ENCODE measurements at regions not wholly inside any gene's neighbourhood (a gene's known extent, or its start where the extent isn't known, plus 50 kb on each side); places are given as distances from the start of the nearest gene placed in this dataset.

GRCh38 chr6:104326173-104327001 is 533.3 kb downstream of the HACE1 start:
- POLR2A ChIA-PET, result no interaction called here
- WGBS (ENCODE audit: insufficient coverage, insufficient replicate concordance, low lambda C conversion rate, missing lambda C conversion rate), result 25% methylated on average over 7 of the region's 7 CpGs
- RAD21 ChIA-PET (ENCODE audit: unreplicated experiment), result no interaction called here
- peak; percentile 77 for TF ChIP-seq IRF4 (IDR thresholded peaks at IDR 0.05; ENCODE audit: low read depth, low read length)
- TF ChIP-seq ATF2 (IDR thresholded peaks at IDR 0.05; ENCODE audit: low read length), result peak; percentile 39; the same call in 1 of the 2 replicates
- TF ChIP-seq CBX3 (IDR thresholded peaks at IDR 0.05; ENCODE audit: borderline replicate concordance, low read depth), result no peak
- TF ChIP-seq SPI1 (IDR thresholded peaks at IDR 0.05; ENCODE audit: borderline replicate concordance, insufficient read depth, low read depth, low read length), result no peak
- TF ChIP-seq ZZZ3 (IDR thresholded peaks at IDR 0.05; ENCODE audit: control insufficient read depth, insufficient read length, low read depth), result no peak
- no peak for TF ChIP-seq RBBP5 (conservative IDR thresholded peaks at IDR 0.05)
- TF ChIP-seq PAX5 (IDR thresholded peaks at IDR 0.05; ENCODE audit: borderline replicate concordance, low read depth, low read length), result no peak
- TF ChIP-seq ATF7 (IDR thresholded peaks at IDR 0.05; ENCODE audit: low read depth), result no peak
- TF ChIP-seq, protein P1, sequence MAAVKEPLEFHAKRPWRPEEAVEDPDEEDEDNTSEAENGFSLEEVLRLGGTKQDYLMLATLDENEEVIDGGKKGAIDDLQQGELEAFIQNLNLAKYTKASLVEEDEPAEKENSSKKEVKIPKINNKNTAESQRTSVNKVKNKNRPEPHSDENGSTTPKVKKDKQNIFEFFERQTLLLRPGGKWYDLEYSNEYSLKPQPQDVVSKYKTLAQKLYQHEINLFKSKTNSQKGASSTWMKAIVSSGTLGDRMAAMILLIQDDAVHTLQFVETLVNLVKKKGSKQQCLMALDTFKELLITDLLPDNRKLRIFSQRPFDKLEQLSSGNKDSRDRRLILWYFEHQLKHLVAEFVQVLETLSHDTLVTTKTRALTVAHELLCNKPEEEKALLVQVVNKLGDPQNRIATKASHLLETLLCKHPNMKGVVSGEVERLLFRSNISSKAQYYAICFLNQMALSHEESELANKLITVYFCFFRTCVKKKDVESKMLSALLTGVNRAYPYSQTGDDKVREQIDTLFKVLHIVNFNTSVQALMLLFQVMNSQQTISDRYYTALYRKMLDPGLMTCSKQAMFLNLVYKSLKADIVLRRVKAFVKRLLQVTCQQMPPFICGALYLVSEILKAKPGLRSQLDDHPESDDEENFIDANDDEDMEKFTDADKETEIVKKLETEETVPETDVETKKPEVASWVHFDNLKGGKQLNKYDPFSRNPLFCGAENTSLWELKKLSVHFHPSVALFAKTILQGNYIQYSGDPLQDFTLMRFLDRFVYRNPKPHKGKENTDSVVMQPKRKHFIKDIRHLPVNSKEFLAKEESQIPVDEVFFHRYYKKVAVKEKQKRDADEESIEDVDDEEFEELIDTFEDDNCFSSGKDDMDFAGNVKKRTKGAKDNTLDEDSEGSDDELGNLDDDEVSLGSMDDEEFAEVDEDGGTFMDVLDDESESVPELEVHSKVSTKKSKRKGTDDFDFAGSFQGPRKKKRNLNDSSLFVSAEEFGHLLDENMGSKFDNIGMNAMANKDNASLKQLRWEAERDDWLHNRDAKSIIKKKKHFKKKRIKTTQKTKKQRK (IDR thresholded peaks at IDR 0.05; ENCODE audit: low read depth, low read length), result no peak
- TF ChIP-seq, protein P2, sequence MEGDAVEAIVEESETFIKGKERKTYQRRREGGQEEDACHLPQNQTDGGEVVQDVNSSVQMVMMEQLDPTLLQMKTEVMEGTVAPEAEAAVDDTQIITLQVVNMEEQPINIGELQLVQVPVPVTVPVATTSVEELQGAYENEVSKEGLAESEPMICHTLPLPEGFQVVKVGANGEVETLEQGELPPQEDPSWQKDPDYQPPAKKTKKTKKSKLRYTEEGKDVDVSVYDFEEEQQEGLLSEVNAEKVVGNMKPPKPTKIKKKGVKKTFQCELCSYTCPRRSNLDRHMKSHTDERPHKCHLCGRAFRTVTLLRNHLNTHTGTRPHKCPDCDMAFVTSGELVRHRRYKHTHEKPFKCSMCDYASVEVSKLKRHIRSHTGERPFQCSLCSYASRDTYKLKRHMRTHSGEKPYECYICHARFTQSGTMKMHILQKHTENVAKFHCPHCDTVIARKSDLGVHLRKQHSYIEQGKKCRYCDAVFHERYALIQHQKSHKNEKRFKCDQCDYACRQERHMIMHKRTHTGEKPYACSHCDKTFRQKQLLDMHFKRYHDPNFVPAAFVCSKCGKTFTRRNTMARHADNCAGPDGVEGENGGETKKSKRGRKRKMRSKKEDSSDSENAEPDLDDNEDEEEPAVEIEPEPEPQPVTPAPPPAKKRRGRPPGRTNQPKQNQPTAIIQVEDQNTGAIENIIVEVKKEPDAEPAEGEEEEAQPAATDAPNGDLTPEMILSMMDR (IDR thresholded peaks at IDR 0.05 in 2 of 3, conservative IDR thresholded peaks at IDR 0.05 in 1 of 3; ENCODE audit: control insufficient read depth in 2 of 3, extremely low read depth in 1 of 3, insufficient read depth in 1 of 3, low read depth in 3 of 3, low read length in 3 of 3), result no peak
- TF ChIP-seq IKZF1 (conservative IDR thresholded peaks at IDR 0.05), result peak; percentile 35
- no peak for TF ChIP-seq POLR2AphosphoS2 (IDR thresholded peaks at IDR 0.05; ENCODE audit: low read depth, low read length)
- TF ChIP-seq EP300 (IDR thresholded peaks at IDR 0.05; ENCODE audit: borderline replicate concordance in 1 of 2, control insufficient read depth in 1 of 2, low read depth in 2 of 2, low read length in 2 of 2), result no peak
- no peak for TF ChIP-seq SMAD5 (IDR thresholded peaks at IDR 0.05; ENCODE audit: low read depth)
- no peak for TF ChIP-seq SREBF1 (IDR thresholded peaks at IDR 0.05; ENCODE audit: low read length)
- peak in 1 of 2 experiments; percentile 25; a peak in 2 of 4 replicates for TF ChIP-seq IKZF2 (IDR thresholded peaks at IDR 0.05)
- TF ChIP-seq BRCA1 (IDR thresholded peaks at IDR 0.05; ENCODE audit: low read depth, low read length), result no peak
- TF ChIP-seq HCFC1 (IDR thresholded peaks at IDR 0.05; ENCODE audit: low read length), result no peak

More at GRCh38 chr6:104326173-104327001, 533.3 kb downstream of the HACE1 start:
- Histone ChIP-seq H3K27ac (ENCODE audit: control insufficient read depth, insufficient read depth) (no peak overlapping the region), H3K27me3 (replicated peaks in 1 of 2; ENCODE audit: control insufficient read depth in 2 of 2, insufficient read depth in 2 of 2, low read length in 1 of 2) (no peaks in the 10 kb centered on the region; a peak in 1 of 4 replicates), H3K4me1 (ENCODE audit: control insufficient read depth, insufficient read depth, low read length) (no peaks in the 10 kb centered on the region), H2AFZ (ENCODE audit: control insufficient read depth, low read depth, low read length) (no peak overlapping the region), H3K79me2 (ENCODE audit: control insufficient read depth, insufficient read depth, low read length) (no peaks in the 10 kb centered on the region), H4K20me1 (ENCODE audit: control insufficient read depth, insufficient read depth) (no peaks in the 10 kb centered on the region), H3K36me3 (ENCODE audit: control insufficient read depth in 2 of 2, insufficient read depth in 2 of 2, low read length in 1 of 2) (no peaks in the 10 kb centered on the region), H3K4me2 (ENCODE audit: control insufficient read depth, insufficient read depth) (no peak overlapping the region), H3K9me3 (replicated peaks; ENCODE audit: control insufficient read depth, insufficient read depth, low read length) (no peaks in the 10 kb centered on the region), H3K9ac (ENCODE audit: control insufficient read depth, insufficient read depth, low read length) (no peak overlapping the region), H3K4me3 (no peak overlapping the region)
- no peak for FAIRE-seq
- SMC1A ChIA-PET (ENCODE audit: uncharacterized antibody, unreplicated experiment), result interaction anchor here (1.4 to 1.5 kb wide), 2 partner anchors 198 to 200 kb away, joined by 3 to 6 read pairs; no protein-coding TSS in a partner anchor
- DNase-seq (ENCODE audit: low read depth, low spot score), result no peak
- CTCF ChIA-PET, result interaction anchor here (0.7 to 2.8 kb wide), 5 partner anchors 10 to 200 kb away, joined by 3 to 13 read pairs (median 4); no protein-coding TSS in a partner anchor
- in situ Hi-C loops (cut with MboI) (no loop called here), intact Hi-C loops (cut with micrococcal nuclease; ENCODE audit: unreplicated experiment) (no loop called here)
- peak; percentile 84 for ATAC-seq
- BruUV-seq (replicated peaks), result no TSS peak
